Body of pancreas (tissue), 4 donors: ENCODE measurements at regions not wholly inside any gene's neighbourhood (a gene's known extent, or its start where the extent isn't known, plus 50 kb on each side); places are given as distances from the start of the nearest gene placed in this dataset.

Experiments
- ATAC-seq: fragments of 150-250 bp; one replicate; pipeline ENCODE4 v1.9.1; 2016
- DNase-seq, 4 donors: peaks; one replicate each; pipeline ENCODE4 v3.0.0-alpha.2; 2019
- H3K27ac ChIP-seq, 4 donors: fragments of 200-600 bp; sonication (generic); 1 replicate in 3 of 4; 2 replicates in 1 of 4; pipeline versions ENCODE4 v1.5.1 to v1.6.1; 2016 to 2019; ENCODE audit warnings: mild to moderate bottlenecking in 1 of 4, mixed read lengths in 1 of 4, moderate library complexity in 1 of 4
- H3K27me3 ChIP-seq, 2 donors: fragments of 200-600 bp; sonication (generic); one replicate each; pipeline ENCODE4 v1.6.0; 2016; ENCODE audit warnings: mild to moderate bottlenecking in 1 of 2
- H3K36me3 ChIP-seq, 2 donors: fragments of 200-600 bp; sonication (generic); replicated peaks in 1 of 2; 2 replicates each; pipeline ENCODE4 v1.5.1; 2016; ENCODE audit warnings: low read depth in 2 of 2; ENCODE audit not compliant: insufficient read depth in 1 of 2
- H3K4me1 ChIP-seq: fragments of 200-600 bp; sonication (generic); one replicate; pipeline ENCODE4 v1.6.0; 2016
- H3K4me3 ChIP-seq, 2 donors: fragments of 200-600 bp; sonication (generic); 1 replicate in 1 of 2; 2 replicates in 1 of 2; pipeline ENCODE4 v1.5.1; 2016 to 2019
- H3K9me3 ChIP-seq, 3 donors: fragments of 200-600 bp; sonication (generic); 1 replicate in 2 of 3; 2 replicates in 1 of 3; pipeline ENCODE4 v1.5.1; 2016
- CTCF ChIP-seq, 7 experiments: fragments of 450-650 bp in 4 of 7; fragments of 200-600 bp in 3 of 7; sonication (generic) in 3 of 7; IDR thresholded peaks; one replicate each; pipeline ENCODE4 v1.5.1; 2016 to 2019; ENCODE audit warnings: antibody characterized with exemption in 7 of 7
- POLR2A ChIP-seq, 3 donors: fragments of 450-650 bp; IDR thresholded peaks; one replicate each; pipeline ENCODE4 v1.6.1; 2016; ENCODE audit warnings: antibody characterized with exemption in 3 of 3, mild to moderate bottlenecking in 2 of 3
- WGBS, 2 donors: methylation state at CpG; one replicate each; pipeline ENCODE4 v1.1.5; 2017; 5-methylcytosine and 5-hydroxymethylcytosine counted together
- intact Hi-C: fragments of 100-400 bp; cut with DNase I; formaldehyde crosslinking; loops from one replicate; pipeline ENCODE4 v1.15.1; 2023

- no peak overlapping the region for H3K27ac ChIP-seq
- no peaks in the 10 kb centered on the region for H3K4me1 ChIP-seq
- ATAC-seq (no peak), DNase-seq (no peak)
- H3K36me3 ChIP-seq = no peaks in the 10 kb centered on the region
- intact Hi-C loops = no loop called here
- H3K9me3 ChIP-seq = no peaks in the 10 kb centered on the region
- WGBS, 2 donors = 38 to 46% methylated on average over 3 of the region's 3 CpGs
- no peak overlapping the region for H3K4me3 ChIP-seq
- H3K27me3 ChIP-seq = no peaks in the 10 kb centered on the region
- TF ChIP-seq POLR2A (IDR thresholded peaks at IDR 0.05) (no peak), CTCF (IDR thresholded peaks at IDR 0.05) (no peak)
Measured at GRCh38 chr7:96534221-96534620, 175.4 kb downstream of the SEM1 start.

- no peaks in the 10 kb centered on the region for H3K4me1 ChIP-seq
- H3K4me3 ChIP-seq = no peak overlapping the region
- no peak overlapping the region for H3K27ac ChIP-seq
- ATAC-seq = no peak
- intact Hi-C loops = no loop called here
- H3K36me3 ChIP-seq = no peaks in the 10 kb centered on the region
- no peak for DNase-seq
- TF ChIP-seq CTCF (IDR thresholded peaks at IDR 0.05) (no peak), POLR2A (IDR thresholded peaks at IDR 0.05) (no peak)
- H3K9me3 ChIP-seq = no peaks in the 10 kb centered on the region
- no peaks in the 10 kb centered on the region for H3K27me3 ChIP-seq
- 59 to 73% methylated on average over 2 of the region's 2 CpGs for WGBS, 2 donors
Measured at GRCh38 chr7:96532428-96532935, 177.2 kb downstream of the SEM1 start.

- Histone ChIP-seq H3K27me3 (no peaks in the 10 kb centered on the region), H3K27ac (no peak overlapping the region), H3K9me3 (no peaks in the 10 kb centered on the region), H3K4me1 (no peaks in the 10 kb centered on the region), H3K36me3 (no peaks in the 10 kb centered on the region), H3K4me3 (no peak overlapping the region)
- no peak for ATAC-seq
- intact Hi-C loops = no loop called here
- no peak for DNase-seq
- 88 to 89% methylated on average over 1 of the region's 1 CpG for WGBS, 2 donors
- TF ChIP-seq CTCF (IDR thresholded peaks at IDR 0.05) = no peak
- TF ChIP-seq POLR2A (IDR thresholded peaks at IDR 0.05) = no peak
Measured at GRCh38 chr7:96531331-96531730, 178.3 kb downstream of the SEM1 start.

- 81 to 88% methylated on average over 1 of the region's 1 CpG for WGBS, 2 donors
- no peak for ATAC-seq
- intact Hi-C loops = no loop called here
Measured at GRCh38 chr7:96530786-96531185, 178.9 kb downstream of the SEM1 start.

More at GRCh38 chr7:96530786-96531185, 178.9 kb downstream of the SEM1 start:
- H3K27me3 ChIP-seq = no peaks in the 10 kb centered on the region
- H3K4me1 ChIP-seq = no peaks in the 10 kb centered on the region
- no peak overlapping the region for H3K27ac ChIP-seq
- TF ChIP-seq POLR2A (IDR thresholded peaks at IDR 0.05) (no peak), CTCF (IDR thresholded peaks at IDR 0.05) (no peak)
- no peaks in the 10 kb centered on the region for H3K36me3 ChIP-seq
- DNase-seq = no peak
- H3K9me3 ChIP-seq = no peaks in the 10 kb centered on the region
- H3K4me3 ChIP-seq = no peak overlapping the region
